ENCODE measurements at regions not wholly inside any gene's neighbourhood (a gene's known extent, or its start where the extent isn't known, plus 50 kb on each side); places are given as distances from the start of the nearest gene placed in this dataset.
"Not testable (repeated sequence)": the region's sequence is repeated elsewhere in the genome, so short reads cannot be mapped to it uniquely, and the experiment has no call there.

DNA sequence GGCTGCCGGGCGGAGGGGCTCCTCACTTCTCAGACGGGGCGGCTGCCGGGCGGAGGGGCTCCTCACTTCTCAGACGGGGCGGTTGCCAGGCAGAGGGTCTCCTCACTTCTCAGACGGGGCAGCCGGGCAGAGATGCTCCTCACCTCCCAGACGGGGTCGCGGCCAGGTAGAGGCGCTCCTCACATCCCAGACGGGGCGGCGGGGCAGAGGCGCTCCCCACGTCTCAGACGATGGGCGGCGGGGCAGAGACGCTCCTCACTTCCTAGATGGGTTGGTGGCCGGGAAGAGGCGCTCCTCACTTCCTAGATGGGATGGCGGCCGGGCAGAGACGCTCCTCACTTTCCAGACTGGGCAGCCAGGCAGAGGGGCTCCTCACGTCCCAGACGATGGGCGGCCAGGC is 91.7 kb upstream of the ANK2 start:
- not testable (repeated sequence) for H3K4me1 ChIP-seq (ENCODE audit: control insufficient read depth, insufficient read depth, low read length); H3K9me3 ChIP-seq (ENCODE audit: control insufficient read depth, insufficient read depth, low read depth, low read length); H3K36me3 ChIP-seq (ENCODE audit: control insufficient read depth, insufficient read depth, low read length); H3K27me3 ChIP-seq (ENCODE audit: control insufficient read depth, insufficient read depth, low read length); H3K9ac ChIP-seq (ENCODE audit: low read length); H3K4me3 ChIP-seq (ENCODE audit: low read depth, low read length); H3K27ac ChIP-seq (ENCODE audit: low read depth, low read length)

DNA sequence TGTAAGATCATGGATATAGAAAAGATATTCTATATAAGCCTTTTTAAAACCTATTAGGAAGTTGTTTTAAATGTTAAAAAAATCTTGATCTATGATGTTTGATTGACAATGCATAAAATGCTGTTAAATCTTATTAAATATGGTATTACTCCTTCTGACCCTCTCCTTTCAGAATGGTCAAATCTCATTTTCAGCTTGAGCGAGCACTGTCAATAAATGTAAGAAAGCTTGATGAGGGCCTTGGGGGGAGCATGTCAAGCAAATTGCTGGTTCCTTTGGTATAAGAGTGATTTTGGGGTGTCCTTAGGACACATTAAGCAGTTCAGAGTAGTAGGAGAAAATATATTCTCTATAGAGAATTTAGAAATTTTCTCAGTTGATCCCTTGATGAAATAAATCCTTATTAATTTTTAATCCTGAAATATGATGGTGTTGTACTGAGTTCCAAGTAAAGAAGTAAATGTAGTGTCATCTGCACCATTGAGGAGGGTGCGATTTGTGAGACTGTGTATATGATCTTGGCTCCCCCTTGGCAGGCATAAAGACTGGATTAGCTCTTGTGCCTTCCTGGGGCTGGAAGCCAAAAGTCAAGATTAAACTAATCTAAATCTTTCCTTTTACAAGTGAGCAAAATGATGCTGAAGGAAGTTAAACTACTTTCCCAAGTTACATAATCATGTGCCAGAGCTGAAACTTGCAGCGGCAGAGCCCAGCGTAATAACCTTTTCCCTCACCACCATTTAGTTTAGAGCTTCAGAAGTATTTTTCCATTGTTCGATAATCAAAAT is 82.6 kb upstream of the ANK2 start:
- H3K9me3 ChIP-seq (ENCODE audit: control insufficient read depth, insufficient read depth, low read depth, low read length) = peaks cover 2% of the 10 kb centered on the region; the same call in 1 of the 2 replicates
- H3K9ac ChIP-seq (ENCODE audit: low read length) = no peak overlapping the region
- H3K36me3 ChIP-seq (ENCODE audit: control insufficient read depth, insufficient read depth, low read length) = no peaks in the 10 kb centered on the region
- H3K4me1 ChIP-seq (ENCODE audit: control insufficient read depth, insufficient read depth, low read length) = no peaks in the 10 kb centered on the region
- no peak overlapping the region for H3K4me3 ChIP-seq (ENCODE audit: low read depth, low read length)
- no peaks in the 10 kb centered on the region for H3K27me3 ChIP-seq (ENCODE audit: control insufficient read depth, insufficient read depth, low read length)
- no peak overlapping the region for H3K27ac ChIP-seq (ENCODE audit: low read depth, low read length)

DNA sequence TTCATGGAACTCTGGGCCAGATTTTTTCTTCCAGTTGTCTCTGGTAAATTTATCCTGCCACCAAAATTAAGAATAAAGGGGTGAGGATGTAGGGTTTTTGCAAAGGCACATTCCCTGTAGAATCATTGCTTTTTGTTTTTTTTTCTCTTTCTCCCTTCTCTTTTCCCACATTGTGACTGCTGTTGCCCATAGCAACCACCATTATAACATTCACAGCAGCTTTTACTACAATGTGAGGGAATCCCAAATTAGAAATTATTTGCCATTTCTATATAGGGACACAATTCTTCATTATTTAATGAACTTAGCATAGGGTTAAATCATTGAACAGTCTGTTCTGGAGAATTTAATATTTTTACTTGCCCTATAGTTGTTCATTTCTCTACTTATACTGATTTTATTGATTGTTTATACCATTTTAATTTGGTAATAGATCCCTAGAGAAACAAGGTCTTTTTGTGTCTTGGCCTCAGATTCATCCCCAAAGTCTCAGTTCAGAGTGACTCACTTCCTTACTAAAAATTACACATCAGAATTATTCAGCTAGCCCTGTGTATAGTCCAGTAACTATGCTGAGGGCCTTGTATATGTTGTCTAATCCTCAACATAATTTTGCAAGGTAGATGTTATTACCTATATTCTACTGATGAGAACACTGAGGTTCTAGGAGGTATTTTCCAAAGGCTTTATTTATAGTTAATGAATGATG is 80.8 kb upstream of the ANK2 start:
- Histone ChIP-seq H3K36me3 (ENCODE audit: control insufficient read depth, insufficient read depth, low read length) (no peaks in the 10 kb centered on the region), H3K4me1 (ENCODE audit: control insufficient read depth, insufficient read depth, low read length) (no peaks in the 10 kb centered on the region), H3K9ac (ENCODE audit: low read length) (no peak overlapping the region), H3K27ac (ENCODE audit: low read depth, low read length) (no peak overlapping the region), H3K9me3 (ENCODE audit: control insufficient read depth, insufficient read depth, low read depth, low read length) (peaks cover 2% of the 10 kb centered on the region; the same call in 1 of the 2 replicates), H3K27me3 (ENCODE audit: control insufficient read depth, insufficient read depth, low read length) (no peaks in the 10 kb centered on the region), H3K4me3 (ENCODE audit: low read depth, low read length) (no peak overlapping the region)

DNA sequence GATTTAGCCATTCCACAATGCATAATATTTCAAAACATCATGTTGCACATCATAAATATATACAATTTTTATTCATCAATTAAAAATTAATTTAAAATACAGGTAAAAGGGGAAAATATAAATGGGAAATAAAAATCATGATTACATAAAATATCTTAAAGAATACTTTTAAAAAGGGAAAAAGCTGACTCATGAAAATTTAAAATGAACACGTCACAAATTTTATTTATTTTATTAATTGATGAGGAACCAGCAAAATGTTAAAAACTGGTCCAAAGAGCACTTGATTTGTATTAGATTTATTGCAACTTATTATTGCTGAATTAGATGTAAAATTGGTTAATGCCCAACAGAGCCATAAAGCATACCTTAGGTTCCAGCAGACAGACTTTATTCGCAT is 78.5 kb upstream of the ANK2 start:
- H3K27ac ChIP-seq (ENCODE audit: low read depth, low read length) = no peak overlapping the region
- H3K9ac ChIP-seq (ENCODE audit: low read length) = no peak overlapping the region
- no peaks in the 10 kb centered on the region for H3K9me3 ChIP-seq (ENCODE audit: control insufficient read depth, insufficient read depth, low read depth, low read length)
- no peaks in the 10 kb centered on the region for H3K4me1 ChIP-seq (ENCODE audit: control insufficient read depth, insufficient read depth, low read length)
- no peak overlapping the region for H3K4me3 ChIP-seq (ENCODE audit: low read depth, low read length)
- H3K27me3 ChIP-seq (ENCODE audit: control insufficient read depth, insufficient read depth, low read length) = no peaks in the 10 kb centered on the region
- no peaks in the 10 kb centered on the region for H3K36me3 ChIP-seq (ENCODE audit: control insufficient read depth, insufficient read depth, low read length)

DNA sequence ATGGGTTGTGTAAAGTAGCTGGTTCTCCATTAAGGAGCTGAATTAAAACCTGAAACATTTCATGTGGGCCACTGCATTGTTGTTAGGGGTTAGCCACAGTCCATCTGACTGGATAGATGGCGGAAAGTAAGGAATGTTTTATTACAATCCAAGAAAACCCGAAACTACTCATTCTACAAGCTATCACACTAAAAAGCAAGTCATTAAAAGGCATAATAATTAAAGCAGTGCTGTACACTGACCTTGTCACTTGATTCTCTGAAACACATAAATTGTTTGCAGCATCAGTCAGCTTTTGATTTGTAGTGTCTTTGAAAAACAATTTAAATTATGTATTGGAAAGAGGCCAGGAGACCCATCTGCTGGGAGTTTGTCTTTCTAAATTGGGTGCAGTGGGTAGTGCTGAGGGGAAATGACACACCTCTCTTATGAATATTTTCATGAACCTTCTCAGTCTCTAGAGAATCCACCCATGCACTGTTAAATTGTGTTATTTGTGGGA is 75.7 kb upstream of the ANK2 start:
- H3K27me3 ChIP-seq (ENCODE audit: control insufficient read depth, insufficient read depth, low read length) = no peaks in the 10 kb centered on the region
- no peak overlapping the region for H3K4me3 ChIP-seq (ENCODE audit: low read depth, low read length)
- no peak overlapping the region for H3K9ac ChIP-seq (ENCODE audit: low read length)
- H3K36me3 ChIP-seq (ENCODE audit: control insufficient read depth, insufficient read depth, low read length) = 0 out of 2 replicates have a peak, but pooled peaks cover 1% of the 10 kb centered on the region
- H3K4me1 ChIP-seq (ENCODE audit: control insufficient read depth, insufficient read depth, low read length) = no peaks in the 10 kb centered on the region
- H3K9me3 ChIP-seq (ENCODE audit: control insufficient read depth, insufficient read depth, low read depth, low read length) = no peaks in the 10 kb centered on the region
- H3K27ac ChIP-seq (ENCODE audit: low read depth, low read length) = no peak overlapping the region

DNA sequence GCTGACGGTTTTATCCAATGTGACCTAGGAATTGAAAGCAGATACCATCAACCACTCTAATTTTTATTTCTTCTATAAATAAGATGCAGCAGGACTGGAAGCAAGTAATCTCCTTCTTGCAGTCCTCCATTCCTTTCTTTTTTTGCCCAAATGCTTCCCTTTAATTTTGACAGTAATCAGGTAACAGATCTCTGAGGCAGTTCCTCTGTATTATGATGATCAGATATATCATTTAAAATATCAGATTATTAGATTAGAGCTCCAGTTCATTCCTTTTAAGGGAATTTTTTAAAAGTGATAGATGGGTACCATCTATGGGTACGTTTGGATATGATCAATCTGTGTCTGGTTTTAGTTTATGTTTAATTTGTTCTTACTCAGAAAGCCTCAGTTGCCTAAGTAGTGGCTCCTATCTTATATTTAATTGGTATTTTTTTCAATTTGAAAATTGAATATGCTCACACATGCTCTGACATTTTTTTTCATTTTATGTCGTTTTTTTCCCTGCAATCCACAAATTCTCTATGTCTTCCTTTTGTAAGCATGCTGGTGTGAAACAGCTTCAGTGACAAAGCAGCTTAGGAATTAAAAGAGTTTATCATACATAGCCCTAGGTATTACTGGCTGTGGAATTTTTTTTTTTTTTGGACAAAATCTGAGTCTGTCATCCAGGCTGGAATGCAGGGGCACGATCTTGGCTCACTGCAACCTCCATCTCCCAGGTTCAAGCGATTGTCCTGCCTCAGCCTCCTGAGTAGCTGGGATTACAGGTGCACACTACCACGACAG is 73.7 kb upstream of the ANK2 start:
- no peaks in the 10 kb centered on the region for H3K27me3 ChIP-seq (ENCODE audit: control insufficient read depth, insufficient read depth, low read length)
- H3K36me3 ChIP-seq (ENCODE audit: control insufficient read depth, insufficient read depth, low read length) = 0 out of 2 replicates have a peak, but pooled peaks cover 6% of the 10 kb centered on the region
- H3K9me3 ChIP-seq (ENCODE audit: control insufficient read depth, insufficient read depth, low read depth, low read length) = peaks cover 8% of the 10 kb centered on the region
- H3K27ac ChIP-seq (ENCODE audit: low read depth, low read length) = no peak overlapping the region
- no peak overlapping the region for H3K9ac ChIP-seq (ENCODE audit: low read length)
- H3K4me1 ChIP-seq (ENCODE audit: control insufficient read depth, insufficient read depth, low read length) = peaks cover 13% of the 10 kb centered on the region
- no peak overlapping the region for H3K4me3 ChIP-seq (ENCODE audit: low read depth, low read length)

DNA sequence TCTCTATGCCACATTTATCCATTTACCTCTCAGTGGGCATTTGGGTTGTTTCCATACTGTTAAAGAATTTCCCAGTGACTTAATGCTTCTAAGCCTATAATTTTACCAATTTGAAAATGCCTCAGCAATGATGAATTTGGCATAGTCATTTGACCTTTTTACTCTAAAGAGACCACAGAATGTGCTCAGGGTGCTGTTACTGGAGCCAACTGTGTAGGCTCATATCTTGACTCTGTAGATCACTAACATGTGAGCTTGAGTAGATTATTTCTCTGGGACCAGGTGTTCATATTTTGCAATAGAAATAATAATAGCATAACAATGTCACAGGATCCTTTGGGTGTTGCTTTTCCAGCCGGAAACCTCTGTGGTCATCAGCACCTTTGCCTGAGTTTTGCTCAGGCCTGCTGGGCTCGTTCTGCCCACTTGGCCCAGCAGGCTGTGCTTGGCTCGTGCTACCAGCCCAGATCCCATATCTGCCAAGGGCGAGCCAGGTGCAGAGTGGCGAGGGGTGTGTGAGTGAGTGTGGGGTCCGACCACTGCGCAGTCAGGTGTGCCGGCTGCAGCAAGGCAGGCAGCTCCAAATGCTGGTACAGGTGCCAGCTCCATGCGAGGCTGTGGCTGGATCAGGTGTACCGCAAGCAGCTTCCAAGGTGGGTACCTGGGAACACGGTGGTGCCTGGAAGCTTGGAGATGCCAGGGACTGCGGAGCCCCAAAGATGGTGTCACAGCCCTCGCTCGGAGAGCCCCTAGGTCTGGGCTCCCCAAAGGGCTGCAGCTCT is 70.6 kb upstream of the ANK2 start:
- H3K4me1 ChIP-seq (ENCODE audit: control insufficient read depth, insufficient read depth, low read length) = peaks cover 13% of the 10 kb centered on the region
- peaks cover 8% of the 10 kb centered on the region for H3K9me3 ChIP-seq (ENCODE audit: control insufficient read depth, insufficient read depth, low read depth, low read length)
- no peak overlapping the region for H3K9ac ChIP-seq (ENCODE audit: low read length)

DNA sequence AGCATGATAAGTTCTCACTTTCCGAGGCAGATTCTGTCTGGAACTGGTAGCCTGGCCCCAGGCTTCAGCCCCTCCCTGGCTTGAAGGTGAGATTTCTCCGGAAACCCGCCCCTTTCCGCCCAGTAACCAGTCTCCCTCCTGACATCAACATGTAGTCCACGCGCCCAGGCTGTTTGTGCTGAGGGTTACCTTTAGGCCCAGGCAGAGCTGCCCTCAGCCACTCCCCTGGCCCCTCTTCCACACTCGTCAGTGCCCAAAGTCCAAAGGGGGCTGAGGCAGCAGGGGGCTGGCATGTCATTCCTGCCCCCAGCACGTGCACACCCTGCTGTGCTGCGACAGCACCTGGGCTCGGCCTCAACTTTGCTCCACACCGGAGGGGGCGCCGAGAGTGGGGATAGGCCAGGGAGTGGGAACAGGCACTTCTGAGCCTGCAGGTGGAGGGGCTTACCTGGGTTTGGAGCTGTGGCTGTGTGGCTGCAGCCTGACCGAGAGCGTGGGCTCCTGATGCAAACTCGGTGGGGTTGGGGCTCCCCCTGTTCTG is 69.5 kb upstream of the ANK2 start:
- Histone ChIP-seq H3K9me3 (ENCODE audit: control insufficient read depth, insufficient read depth, low read depth, low read length) (peaks cover 8% of the 10 kb centered on the region), H3K4me3 (ENCODE audit: low read depth, low read length) (no peak overlapping the region; the same call in 1 of the 2 replicates), H3K27me3 (ENCODE audit: control insufficient read depth, insufficient read depth, low read length) (no peaks in the 10 kb centered on the region), H3K36me3 (ENCODE audit: control insufficient read depth, insufficient read depth, low read length) (0 out of 2 replicates have a peak, but pooled peaks cover 6% of the 10 kb centered on the region), H3K9ac (ENCODE audit: low read length) (no peak overlapping the region), H3K27ac (ENCODE audit: low read depth, low read length) (no peak overlapping the region), H3K4me1 (ENCODE audit: control insufficient read depth, insufficient read depth, low read length) (peaks cover 14% of the 10 kb centered on the region)

More for the DNA sequence above, 70.6 kb upstream of the ANK2 start:
- no peak overlapping the region for H3K27ac ChIP-seq (ENCODE audit: low read depth, low read length)
- H3K27me3 ChIP-seq (ENCODE audit: control insufficient read depth, insufficient read depth, low read length) = no peaks in the 10 kb centered on the region
- no peak overlapping the region for H3K4me3 ChIP-seq (ENCODE audit: low read depth, low read length)
- H3K36me3 ChIP-seq (ENCODE audit: control insufficient read depth, insufficient read depth, low read length) = 0 out of 2 replicates have a peak, but pooled peaks cover 6% of the 10 kb centered on the region

DNA sequence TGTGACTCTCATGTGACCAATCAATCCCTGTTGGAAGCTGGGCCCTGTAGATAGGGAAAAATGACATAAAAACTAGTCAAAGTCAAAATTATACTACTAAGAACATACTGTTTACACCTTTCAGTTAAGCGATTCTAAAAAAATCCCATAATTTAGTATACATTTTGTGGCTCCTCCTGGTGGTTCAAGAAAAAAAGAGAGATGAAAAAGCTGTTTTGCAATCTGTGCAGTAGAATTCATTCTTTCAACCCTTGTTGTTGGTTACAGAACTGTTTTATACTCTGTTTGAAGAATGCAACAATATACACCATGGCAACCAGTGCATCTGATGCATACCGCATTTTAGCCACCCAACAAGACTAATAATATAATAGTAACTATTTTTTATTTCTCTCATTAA is 66.8 kb upstream of the ANK2 start:
- no peaks in the 10 kb centered on the region for H3K27me3 ChIP-seq (ENCODE audit: control insufficient read depth, insufficient read depth, low read length)
- no peak overlapping the region for H3K9ac ChIP-seq (ENCODE audit: low read length)
- no peak overlapping the region for H3K27ac ChIP-seq (ENCODE audit: low read depth, low read length)
- H3K9me3 ChIP-seq (ENCODE audit: control insufficient read depth, insufficient read depth, low read depth, low read length) = peaks cover 8% of the 10 kb centered on the region
- H3K4me1 ChIP-seq (ENCODE audit: control insufficient read depth, insufficient read depth, low read length) = peaks cover 19% of the 10 kb centered on the region
- no peak overlapping the region for H3K4me3 ChIP-seq (ENCODE audit: low read depth, low read length)
- H3K36me3 ChIP-seq (ENCODE audit: control insufficient read depth, insufficient read depth, low read length) = 0 out of 2 replicates have a peak, but pooled peaks cover 6% of the 10 kb centered on the region
